HG03521 (cell line): ENCODE measurements at regions not wholly inside any gene's neighbourhood (a gene's known extent, or its start where the extent isn't known, plus 50 kb on each side); places are given as distances from the start of the nearest gene placed in this dataset.

Source experiments
- ATAC-seq: cut with Tn5 transposase; IDR thresholded peaks from one replicate; pipeline ENCODE4 v1.9.1; 2021; ENCODE audit warnings: mild to moderate bottlenecking, moderate library complexity; ENCODE audit not compliant: unreplicated experiment

- ATAC-seq: no peak
Observed at GRCh38 chr6:21844120-21844917, 250.8 kb downstream of the SOX4 start.

GRCh38 chr6:21845018-21845417 lies 251.5 kb downstream of the SOX4 start:
- no peak for ATAC-seq

- ATAC-seq: no peak
Observed at GRCh38 chr6:21845439-21846140, 252.0 kb downstream of the SOX4 start.

GRCh38 chr6:21846541-21847451 lies 253.2 kb downstream of the SOX4 start:
- ATAC-seq: no peak

- ATAC-seq: no peak
Observed at GRCh38 chr6:21847711-21848480, 254.3 kb downstream of the SOX4 start.

- no peak for ATAC-seq
Observed at GRCh38 chr6:21850691-21851090, 257.1 kb downstream of the SOX4 start.

- ATAC-seq: no peak
Observed at GRCh38 chr6:21855811-21856455, 262.4 kb downstream of the SOX4 start.

GRCh38 chr6:21856456-21856825 lies 262.9 kb downstream of the SOX4 start:
- ATAC-seq: no peak

- ATAC-seq: no peak
Observed at GRCh38 chr6:21856844-21857243, 263.3 kb downstream of the SOX4 start.

- ATAC-seq: no peak
Observed at GRCh38 chr6:21858076-21858475, 264.5 kb downstream of the SOX4 start.

- ATAC-seq: no peak
Observed at GRCh38 chr6:21859193-21859735, 265.7 kb downstream of the SOX4 start.

- ATAC-seq: no peak
Observed at GRCh38 chr6:21861942-21862341, 268.4 kb downstream of the SOX4 start.

GRCh38 chr6:21864206-21864605 lies 270.7 kb downstream of the SOX4 start:
- ATAC-seq: no peak

GRCh38 chr6:21868226-21868625 lies 274.7 kb downstream of the SOX4 start:
- ATAC-seq: no peak

GRCh38 chr6:21869085-21869771 lies 275.7 kb downstream of the SOX4 start:
- ATAC-seq: no peak

GRCh38 chr6:21870076-21870730 lies 276.7 kb downstream of the SOX4 start:
- ATAC-seq: no peak

GRCh38 chr6:21871831-21872230 lies 278.3 kb downstream of the SOX4 start:
- no peak for ATAC-seq

- no peak for ATAC-seq
Observed at GRCh38 chr6:21872749-21873148, 279.2 kb downstream of the SOX4 start.

- ATAC-seq: no peak
Observed at GRCh38 chr6:21873562-21873961, 280.0 kb downstream of the SOX4 start.
